Stimulated activated CD4-positive, alpha-beta T cell treated with anti-CD3 and anti-CD28 coated beads, Interleukin-1b, Interleukin-23, amount 100 ng/mL, for 24 hours (primary cell): ENCODE measurements at regions not wholly inside any gene's neighbourhood (a gene's known extent, or its start where the extent isn't known, plus 50 kb on each side); places are given as distances from the start of the nearest gene placed in this dataset.

ENCODE experiments used
- DNase-seq, 4 experiments: peaks; one replicate each; pipeline ENCODE4 v3.0.0-alpha.2; 2020; ENCODE audit warnings: low read depth in 4 of 4, low spot score in 1 of 4

DNA sequence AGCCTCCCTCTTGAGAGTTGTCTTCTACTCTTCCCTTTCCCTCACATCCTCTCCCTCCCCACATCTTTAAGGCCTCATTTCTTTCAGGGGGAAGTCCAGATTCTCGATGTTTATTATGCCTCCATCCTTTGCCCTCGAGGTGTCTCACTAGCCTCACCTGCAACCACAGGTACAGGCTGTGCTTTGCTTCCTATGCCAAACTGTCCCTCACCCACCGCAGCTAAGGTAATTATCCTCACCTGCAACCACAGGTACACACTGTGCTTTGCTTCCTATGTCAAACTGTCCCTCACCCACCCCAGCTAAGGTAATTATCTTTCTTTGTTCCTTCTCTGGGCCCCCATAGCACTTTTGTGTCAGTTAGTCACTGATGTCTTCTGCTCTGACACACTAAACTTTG is 328.1 kb upstream of the SNX7 start:
- DNase-seq = no peak

DNA sequence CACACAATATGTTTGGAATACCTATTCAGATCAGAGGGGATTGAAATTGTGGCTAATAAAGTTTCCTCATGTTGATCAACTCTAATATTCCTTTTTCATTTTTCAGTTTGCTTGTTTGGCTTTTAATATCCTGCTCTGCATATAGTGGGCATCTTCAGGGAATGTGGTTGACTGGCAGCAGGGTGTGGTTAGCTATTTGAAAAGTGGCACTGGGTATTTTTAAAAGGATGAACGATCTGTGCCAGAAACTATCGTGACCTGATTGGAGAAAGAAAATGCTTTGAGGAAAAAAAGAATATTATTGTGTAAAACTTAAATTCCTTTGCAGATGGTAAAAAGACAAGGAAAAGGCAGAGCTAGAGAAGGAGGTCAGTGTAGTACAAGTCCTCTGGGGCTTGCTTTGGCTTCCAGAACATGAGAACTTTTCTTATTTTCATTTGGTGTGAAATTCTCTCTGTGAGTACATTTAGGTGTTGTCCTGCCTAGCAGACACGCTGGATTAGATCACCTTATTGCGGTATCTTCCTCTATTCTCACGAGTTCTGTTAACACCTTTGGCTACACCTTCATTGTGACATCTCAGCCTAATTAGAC is 329.7 kb upstream of the SNX7 start:
- no peak for DNase-seq

DNA sequence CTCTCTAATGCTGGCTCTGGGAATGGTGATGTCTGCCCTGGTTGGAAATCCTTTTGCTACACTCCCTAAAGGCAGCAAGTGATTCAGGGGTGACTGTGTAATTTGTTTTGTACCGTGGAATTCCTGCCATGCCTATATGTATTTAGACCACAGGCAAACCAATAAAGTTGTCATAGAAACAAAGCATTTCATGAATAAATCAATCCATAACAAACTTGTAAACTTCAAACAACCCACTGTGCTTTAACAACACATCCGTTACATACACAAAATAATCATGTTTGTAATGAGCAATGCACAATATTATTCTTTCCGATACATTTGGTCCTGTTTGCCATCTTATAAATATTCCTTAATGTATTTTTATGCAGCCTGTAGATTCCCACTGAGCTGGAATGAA is 330.3 kb upstream of the SNX7 start:
- DNase-seq = no peak

DNA sequence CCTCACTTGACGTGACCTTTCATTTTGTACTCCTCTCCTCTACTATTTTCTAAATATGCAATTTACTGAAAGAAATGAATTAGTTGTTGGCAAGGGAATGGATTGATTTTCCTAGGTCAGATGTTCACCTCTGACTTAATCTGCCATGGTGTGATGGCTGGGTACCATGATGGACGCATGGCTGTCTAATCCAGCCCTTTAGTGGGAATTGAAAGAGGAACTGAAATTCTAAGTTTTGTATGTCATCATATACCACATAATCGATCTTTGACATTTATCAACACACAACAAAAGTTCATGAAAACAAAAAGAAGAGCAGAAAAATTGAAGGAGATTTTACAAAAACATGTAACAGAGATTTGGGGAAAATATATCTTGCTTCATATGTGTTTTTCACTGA is 331.3 kb upstream of the SNX7 start:
- DNase-seq = no peak

DNA sequence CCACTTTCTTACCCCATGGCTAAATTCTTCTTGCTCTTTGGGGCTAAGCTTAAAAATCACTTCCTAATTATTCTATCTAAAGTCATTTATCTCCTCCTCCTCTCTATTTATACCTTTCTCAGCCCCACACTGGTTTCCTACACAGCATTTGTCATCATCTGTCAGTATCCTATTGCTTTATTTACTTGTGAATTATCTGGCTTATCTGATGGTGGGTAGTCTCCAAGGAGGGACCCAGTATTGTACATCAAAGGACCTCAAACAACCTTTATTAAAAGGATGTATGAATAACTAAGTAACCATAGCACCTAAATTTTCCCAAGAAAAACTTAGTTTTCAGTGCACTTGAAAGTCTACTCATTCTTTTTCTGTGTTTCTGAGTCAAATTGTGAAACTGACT is 332.7 kb upstream of the SNX7 start:
- no peak for DNase-seq

DNA sequence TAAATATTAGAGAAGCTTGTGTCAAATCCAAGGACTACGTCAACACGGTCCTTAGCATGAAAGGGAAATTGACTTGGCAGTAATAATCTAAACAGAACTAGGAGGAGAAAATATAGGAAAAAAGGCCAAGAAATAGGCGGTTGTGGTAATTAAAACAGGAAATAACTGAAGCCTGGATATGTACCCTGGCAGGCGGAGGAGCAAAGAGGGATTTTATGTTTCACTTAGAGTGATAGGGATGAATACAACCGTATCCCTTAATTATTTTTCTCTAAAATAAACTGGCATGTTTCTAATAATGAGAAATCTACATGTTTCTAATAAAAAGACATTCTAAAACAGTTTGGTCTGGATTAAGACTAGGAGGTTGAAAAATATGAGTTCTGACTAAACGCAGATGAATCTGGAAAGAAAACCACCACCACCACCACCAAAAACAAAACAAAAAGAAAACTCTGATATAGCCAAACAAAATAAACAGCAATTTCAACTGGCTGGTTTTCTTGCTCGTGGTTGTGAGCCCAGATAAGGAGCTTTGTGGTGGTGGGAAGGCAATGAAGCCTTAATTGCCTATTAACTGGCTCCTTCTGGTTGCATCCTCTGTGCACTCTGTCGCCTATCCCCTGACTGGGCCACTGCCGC is 334.2 kb upstream of the SNX7 start:
- DNase-seq = no peak

DNA sequence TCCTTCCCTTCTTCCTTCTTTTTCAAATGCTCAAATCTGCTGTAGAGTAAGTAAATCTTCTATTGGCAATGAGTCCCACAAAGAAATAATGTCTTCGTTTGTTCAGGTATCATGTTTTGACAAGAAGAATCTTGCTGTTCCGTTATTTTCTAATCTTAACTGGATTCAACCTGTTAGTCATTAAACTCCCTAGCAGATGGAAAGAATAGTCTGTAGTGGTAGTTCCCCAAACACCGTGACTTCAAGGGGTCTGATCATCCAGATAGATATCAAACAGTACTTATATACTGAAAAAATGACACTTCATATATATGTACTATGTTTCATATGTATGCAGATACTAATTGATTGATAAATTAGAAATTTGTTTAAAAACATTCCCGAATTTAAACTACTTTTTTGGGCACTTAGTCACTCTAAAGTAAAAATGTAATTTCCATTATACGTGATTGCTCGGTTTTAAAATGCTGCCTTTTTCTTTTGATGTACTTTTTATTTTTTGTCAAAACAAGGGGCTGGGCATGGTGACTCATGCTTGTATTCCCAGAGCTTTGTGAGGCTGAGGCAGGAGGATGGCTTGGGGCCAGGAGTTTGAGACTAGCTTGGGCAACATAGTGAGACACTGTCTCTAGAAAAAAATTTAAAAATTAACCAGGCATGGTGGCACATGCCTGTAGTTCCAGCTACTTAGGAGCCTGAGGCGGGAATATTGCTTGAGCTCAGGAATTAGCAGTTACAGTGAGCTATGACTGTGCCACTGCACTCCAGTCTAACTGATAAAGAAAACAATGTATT is 335.7 kb upstream of the SNX7 start:
- no peak for DNase-seq

DNA sequence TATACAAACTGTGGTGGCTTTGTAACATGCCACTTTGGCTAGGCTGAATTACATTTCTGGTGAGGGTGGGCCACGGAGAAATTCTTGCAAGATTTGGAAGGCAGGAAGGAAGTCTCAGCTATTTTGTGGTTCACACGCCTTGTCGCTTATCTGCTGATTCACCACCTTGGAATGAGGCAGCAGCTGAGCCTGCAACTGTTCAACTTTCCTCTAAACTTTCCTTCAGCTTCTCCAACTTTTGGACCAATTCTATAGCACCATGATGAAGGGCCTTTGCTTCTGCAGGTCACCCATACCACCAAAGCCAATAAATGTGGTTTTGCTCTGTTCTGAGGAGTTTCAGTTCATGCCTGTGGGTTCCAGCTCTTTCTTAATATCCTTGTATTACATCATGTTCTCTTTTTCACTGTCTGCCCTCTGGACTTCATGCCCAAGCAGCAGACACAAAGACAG is 337.6 kb upstream of the SNX7 start:
- no peak for DNase-seq

DNA sequence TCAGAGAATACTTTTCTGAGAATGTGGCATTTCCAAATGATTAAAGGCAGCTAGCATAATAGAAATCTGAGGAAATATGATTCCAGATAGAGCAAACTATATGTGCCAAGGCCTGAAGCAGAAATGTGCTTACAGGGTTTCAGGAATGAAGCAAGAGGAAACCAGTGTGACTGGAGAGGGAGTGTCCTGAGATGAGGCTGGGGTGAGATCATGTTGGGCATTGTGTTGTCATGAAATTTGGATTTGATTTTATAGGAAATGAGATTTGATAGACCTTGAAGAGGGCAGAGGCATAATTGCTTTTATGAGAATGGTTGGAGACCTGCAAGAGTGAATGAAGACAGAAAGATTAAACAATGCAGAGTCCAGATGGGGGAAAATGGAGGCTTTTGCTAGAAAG is 338.1 kb upstream of the SNX7 start:
- no peak for DNase-seq

DNA sequence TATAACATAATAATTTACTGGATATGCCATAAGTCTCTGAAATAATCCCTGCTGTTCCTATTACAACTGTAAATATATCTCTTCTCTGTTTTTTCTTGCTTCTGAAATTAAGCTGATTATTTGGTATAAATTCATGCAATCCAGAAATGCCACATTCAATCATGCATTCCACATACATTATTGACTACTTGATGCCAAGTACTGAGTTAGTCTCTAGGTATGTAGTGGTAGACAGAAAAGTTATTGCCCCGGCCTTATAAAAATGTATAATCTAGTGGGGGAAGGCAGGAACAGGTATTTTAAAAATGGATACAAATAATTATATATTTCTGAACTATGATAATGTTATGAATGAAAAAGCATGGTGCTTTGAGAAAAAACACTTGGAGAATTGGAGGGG is 338.6 kb upstream of the SNX7 start:
- DNase-seq = no peak

DNA sequence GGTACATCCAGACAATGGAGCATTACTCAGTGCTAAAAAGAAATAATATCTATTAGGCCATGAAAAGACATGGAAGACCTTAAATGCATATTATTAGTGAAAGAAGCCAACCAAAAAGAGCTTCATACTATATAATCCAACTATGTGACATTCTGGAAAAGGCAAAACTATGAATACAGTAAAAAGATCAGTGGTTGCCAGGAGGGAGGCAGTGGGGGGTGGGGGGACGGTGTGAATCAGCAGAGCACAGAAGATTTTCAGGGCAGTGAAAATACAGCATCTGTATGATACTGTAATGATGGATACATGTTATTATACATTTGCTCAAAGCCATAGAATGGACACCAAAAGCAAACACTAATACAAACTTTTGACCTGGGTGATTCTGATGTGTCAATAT is 339.4 kb upstream of the SNX7 start:
- DNase-seq = no peak

DNA sequence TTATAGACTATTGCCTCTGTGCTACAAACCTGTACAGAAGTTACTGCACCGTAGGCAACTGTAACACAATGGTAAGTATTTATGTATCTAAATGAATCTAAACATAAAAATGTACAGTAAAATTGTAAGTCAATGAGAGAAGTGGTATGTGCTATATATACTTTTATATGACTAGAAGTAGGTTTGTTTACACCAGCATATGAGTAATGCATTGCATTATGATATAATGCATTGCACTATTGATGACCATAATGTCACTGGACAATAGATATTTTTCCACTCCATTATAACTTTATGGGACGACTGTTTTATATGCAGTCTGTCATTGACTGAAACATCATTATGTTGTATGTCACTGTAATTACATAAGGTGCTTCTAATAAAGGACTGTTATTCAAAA is 340.3 kb upstream of the SNX7 start:
- no peak for DNase-seq

DNA sequence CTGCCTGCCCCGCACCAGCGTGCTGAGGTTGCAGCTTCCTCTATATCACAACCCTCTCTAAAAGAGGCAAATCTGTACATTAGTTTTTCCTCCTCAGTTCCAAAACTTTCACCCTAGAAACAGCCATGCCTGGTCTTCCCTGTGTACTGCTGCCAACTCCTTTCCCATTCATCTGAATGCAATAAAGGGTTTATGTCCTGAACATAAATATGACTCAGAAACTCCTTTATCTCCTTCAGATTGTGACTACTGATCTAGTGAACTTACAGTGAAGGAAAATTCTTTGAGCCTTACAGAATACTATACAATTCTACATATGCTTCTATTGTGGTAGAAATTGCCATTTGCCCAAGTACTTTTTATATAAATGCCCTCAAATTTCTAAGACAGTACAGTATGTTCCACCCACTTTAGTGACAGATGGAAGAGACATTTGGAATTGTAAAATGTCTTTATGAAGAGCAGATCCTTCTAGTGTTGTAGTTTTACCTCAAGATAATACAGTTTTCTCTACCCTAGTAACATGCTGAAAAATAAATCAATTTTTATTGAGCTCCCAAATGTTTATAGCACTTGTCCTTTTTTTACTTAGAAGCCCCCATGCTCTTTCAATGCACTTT is 345.1 kb upstream of the SNX7 start:
- no peak for DNase-seq

DNA sequence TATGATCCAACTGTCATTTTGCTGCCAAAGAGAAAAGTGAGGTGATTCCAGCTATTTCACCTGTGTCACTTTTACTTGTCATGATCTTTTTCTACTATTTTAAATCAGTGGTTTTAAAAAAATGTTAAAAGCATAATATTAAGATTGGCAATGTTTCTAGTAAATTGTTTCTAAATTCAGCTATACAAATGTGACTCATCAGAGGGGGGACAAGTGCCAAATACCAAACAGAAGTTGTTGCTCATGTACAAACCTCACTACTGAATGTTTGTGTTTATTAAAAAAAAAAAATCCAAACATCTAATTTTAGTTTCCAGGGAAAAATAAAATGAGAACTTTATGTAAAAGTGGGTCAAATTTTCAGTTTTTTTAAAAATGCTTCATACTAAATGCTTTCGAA is 346.2 kb upstream of the SNX7 start:
- DNase-seq = no peak

DNA sequence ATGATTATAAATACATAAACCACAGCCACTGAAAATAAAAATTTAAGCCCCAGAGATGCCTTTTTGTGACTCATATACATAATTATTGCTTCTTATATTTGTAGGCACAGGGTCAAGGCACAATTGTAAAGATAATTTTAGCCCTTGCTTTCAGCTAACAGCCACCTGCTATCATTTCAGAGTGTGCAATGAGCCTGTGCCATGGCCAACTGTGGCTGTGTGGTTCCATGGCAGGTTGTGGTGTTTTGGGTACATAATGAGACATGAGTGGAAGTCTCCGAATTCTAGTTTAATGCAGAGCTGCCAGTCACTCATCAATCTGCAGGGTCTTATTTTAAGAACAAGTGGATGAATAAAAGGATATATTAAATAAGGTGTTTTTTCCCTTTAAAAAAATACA is 346.9 kb upstream of the SNX7 start:
- no peak for DNase-seq

DNA sequence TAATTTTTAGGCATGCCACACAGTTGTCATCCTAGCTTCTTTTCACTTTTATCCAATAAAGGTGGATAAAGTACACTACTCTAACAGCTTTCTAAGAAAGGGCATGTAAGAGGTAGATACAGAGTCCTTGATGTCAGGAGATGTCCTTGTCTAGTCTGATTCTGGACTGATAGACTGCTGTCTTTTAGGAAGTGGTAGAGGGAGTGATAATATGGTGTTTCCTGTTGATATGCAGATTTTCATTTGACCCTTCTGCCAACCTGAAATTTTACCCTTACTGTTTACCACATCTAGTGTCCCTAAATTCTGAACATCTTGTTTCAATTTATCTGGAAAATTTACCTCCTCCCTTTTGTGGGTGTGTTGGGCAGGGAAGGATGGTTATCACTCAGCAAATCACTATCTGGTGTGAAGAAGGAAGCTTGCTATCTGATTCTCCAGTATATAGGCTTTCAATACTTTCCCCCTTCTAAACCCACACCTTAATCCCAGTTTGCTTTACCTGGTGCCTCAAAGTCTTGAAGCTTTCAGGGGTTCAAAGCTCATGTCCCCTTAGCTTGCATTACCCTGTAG is 354.9 kb upstream of the SNX7 start:
- no peak for DNase-seq

DNA sequence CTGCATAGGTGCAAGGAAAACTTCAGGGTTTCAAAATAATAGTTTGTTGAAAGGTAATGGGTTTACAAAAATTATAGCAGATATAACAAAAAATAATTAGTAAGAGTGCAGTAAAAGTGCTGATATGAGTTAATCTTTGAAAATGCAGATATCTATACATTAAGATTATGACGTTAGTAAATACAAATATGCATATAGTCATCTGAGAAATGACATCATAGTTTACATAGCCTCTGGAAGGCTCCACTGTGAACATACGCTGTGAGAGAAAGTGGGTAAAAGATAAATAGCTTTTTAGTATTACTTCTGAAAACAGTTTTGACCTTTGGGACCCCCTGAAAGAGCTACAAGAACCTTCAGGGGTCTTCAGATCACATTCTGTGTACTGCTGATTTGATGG is 356.2 kb upstream of the SNX7 start:
- no peak for DNase-seq

DNA sequence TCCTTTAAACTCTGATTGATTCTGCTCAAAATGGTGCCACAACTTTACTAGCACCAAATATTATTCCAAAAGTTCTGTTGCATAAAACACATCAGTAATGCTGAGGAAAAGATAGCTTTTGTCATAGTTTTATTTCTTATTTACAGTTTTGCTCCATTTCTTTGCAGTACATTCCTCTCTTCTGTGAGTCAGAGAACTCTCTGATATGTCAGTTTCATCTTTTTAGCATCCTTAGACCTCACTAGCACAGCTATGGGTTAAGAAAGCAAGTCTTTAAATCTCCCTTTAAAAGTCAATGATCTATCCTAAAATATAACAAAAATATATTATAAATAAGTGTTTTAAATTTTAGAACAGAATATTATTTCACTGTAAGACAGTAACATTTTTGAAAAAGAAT is 356.6 kb upstream of the SNX7 start:
- no peak for DNase-seq

DNA sequence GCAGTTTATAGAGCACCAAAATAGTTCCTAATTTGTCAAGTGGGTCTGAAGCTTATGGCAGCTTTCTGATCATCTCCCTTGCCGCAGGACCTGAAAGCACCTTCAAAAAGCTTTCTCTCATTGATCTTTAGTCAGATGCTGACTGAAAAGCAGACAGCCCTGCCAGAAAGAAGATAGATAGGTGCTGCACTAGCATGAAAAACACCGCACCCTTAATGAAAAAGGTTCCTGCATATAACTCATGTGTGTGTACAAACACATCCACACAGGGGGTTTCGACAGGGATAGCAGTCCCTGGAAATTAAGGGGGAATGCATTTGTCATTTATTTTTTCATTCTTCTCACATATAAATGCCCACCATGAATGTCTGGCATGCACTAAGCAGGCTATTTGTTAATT is 361.7 kb upstream of the SNX7 start:
- no peak for DNase-seq

DNA sequence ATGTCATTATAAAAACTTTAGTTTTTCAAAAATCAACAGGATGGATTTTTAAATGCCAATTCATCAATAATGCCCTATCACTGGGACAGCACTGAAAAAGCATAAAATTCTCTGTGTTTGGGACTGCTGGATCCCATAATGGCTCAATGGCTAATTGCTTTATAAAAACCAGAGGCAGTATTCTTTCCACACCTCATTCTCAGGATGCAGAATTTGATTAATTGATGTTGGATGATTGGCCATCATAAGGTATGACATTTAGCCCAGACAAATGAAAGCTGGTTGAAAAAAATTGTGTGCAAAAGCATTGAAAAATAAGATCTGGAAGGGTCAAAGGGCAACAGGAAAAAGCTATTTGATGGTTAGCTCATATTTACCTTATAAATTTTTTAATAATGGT is 362.2 kb upstream of the SNX7 start:
- no peak for DNase-seq

DNA sequence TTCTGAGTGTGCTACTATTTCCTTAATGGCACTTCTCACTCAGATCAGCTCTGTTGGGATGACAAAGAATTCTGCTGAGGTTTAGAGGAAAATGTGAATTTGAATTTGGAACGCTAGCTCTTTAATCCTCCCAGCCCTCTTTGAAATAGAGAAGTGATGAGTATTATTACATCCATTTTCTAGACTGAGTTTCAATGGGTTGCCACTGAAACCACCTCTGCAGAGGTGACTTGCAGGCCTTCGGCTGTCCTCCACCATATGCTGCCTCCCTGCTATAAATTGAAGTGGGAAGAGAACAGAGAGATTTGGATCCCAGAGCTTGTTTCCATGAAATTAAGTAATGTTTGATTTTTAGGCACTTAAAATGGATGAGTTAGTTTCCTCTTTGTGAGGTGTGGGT is 363.2 kb upstream of the SNX7 start:
- DNase-seq = no peak

DNA sequence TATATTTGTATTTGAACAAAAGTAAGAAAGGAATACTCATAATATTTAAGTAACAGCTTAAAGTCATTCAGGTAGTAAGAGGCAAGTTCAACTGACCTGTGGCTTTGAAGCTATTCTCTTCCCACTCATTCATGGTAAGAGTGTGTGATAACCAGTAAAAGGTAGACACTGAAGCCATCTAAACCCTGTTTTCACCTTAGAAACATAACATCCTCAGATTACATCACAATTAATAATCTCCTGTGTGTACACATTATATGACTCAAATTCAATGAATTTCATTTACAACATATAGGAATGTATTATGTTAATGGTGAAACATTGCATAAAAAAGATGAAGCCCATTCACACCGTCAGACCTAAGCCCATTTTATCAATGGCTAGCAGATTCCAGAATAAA is 364.8 kb upstream of the SNX7 start:
- no peak for DNase-seq
